AG04449 (cell line): ENCODE measurements at regions not wholly inside any gene's neighbourhood (a gene's known extent, or its start where the extent isn't known, plus 50 kb on each side); places are given as distances from the start of the nearest gene placed in this dataset.
"Not testable (repeated sequence)": the region's sequence is repeated elsewhere in the genome, so short reads cannot be mapped to it uniquely, and the experiment has no call there.

Experiments used
- CTCF ChIA-PET: fragments of 350-600 bp; formaldehyde crosslinking; extraction: SDS; loops from one replicate; lab custom pipeline; 2021; ENCODE audit warnings: antibody characterized with exemption; lab: Yijun Ruan, JAX
- POLR2A ChIA-PET: fragments of 400-600, 350-600 bp; formaldehyde crosslinking; extraction: SDS; loops from one replicate; lab custom pipeline; 2020; ENCODE audit warnings: antibody characterized with exemption, inconsistent platforms; lab: Yijun Ruan, JAX
- DNase-seq: peaks from one replicate; pipeline ENCODE4 v3.0.0-alpha.2; 2010; ENCODE audit warnings: low read depth, low spot score
- H3K4me3 ChIP-seq: 2 replicates; pipeline ENCODE4 v1.5.1; 2011; ENCODE audit warnings: low read depth, mild to moderate bottlenecking, control low read depth, low read length
- CTCF ChIP-seq: IDR thresholded peaks from one replicate; pipeline ENCODE4 v1.5.1; 2011; ENCODE audit warnings: mild to moderate bottlenecking, moderate library complexity, low read length, control low read depth, inconsistent platforms; ENCODE audit not compliant: insufficient read depth; ENCODE audit errors: missing control alignments

- ChIA-PET CTCF (interaction anchor here (1.6 to 1.8 kb wide), 2 partner anchors 10 to 162 kb away, joined by 5 to 7 read pairs; no protein-coding TSS in a partner anchor), POLR2A (no interaction called here)
- no peak for TF ChIP-seq CTCF
- no peak overlapping the region for H3K4me3 ChIP-seq
- no peak for DNase-seq
These were observed 485.6 kb upstream of the SOX9 start for GRCh38 chr17:71635187-71635586.

GRCh38 chr17:71636644-71637043, 484.2 kb upstream of the SOX9 start:
- no peak for DNase-seq
- TF ChIP-seq CTCF = no peak
- POLR2A ChIA-PET = no interaction called here
- CTCF ChIA-PET = no interaction called here
- H3K4me3 ChIP-seq = no peak overlapping the region

- ChIA-PET POLR2A (no interaction called here), CTCF (interaction anchor here (1.0 kb wide), 1 partner anchor 166 kb away, joined by 3 read pairs; no protein-coding TSS in a partner anchor)
- no peak for TF ChIP-seq CTCF
- no peak overlapping the region for H3K4me3 ChIP-seq
- no peak for DNase-seq
These were observed 482.2 kb upstream of the SOX9 start for GRCh38 chr17:71638668-71639067.

- TF ChIP-seq CTCF = no peak
- no peak overlapping the region for H3K4me3 ChIP-seq
- ChIA-PET POLR2A (no interaction called here), CTCF (no interaction called here)
- no peak for DNase-seq
These were observed 481.0 kb upstream of the SOX9 start for GRCh38 chr17:71639865-71640264.

GRCh38 chr17:71646890-71647289, 473.9 kb upstream of the SOX9 start:
- CTCF ChIA-PET, H3K4me3 ChIP-seq, DNase-seq, POLR2A ChIA-PET: not testable (repeated sequence)

GRCh38 chr17:71648342-71648741, 472.5 kb upstream of the SOX9 start:
- CTCF ChIA-PET, H3K4me3 ChIP-seq, POLR2A ChIA-PET, DNase-seq: not testable (repeated sequence)

- no peak overlapping the region for H3K4me3 ChIP-seq
- no peak for DNase-seq
- POLR2A ChIA-PET = no interaction called here
- TF ChIP-seq CTCF = no peak
- CTCF ChIA-PET = interaction anchor here (0.6 kb wide), 1 partner anchor 455 kb away, joined by 3 read pairs; no protein-coding TSS in a partner anchor
These were observed 470.9 kb upstream of the SOX9 start for GRCh38 chr17:71649941-71650350.
